ENCODE measurements at regions not wholly inside any gene's neighbourhood (a gene's known extent, or its start where the extent isn't known, plus 50 kb on each side); places are given as distances from the start of the nearest gene placed in this dataset.

DNA sequence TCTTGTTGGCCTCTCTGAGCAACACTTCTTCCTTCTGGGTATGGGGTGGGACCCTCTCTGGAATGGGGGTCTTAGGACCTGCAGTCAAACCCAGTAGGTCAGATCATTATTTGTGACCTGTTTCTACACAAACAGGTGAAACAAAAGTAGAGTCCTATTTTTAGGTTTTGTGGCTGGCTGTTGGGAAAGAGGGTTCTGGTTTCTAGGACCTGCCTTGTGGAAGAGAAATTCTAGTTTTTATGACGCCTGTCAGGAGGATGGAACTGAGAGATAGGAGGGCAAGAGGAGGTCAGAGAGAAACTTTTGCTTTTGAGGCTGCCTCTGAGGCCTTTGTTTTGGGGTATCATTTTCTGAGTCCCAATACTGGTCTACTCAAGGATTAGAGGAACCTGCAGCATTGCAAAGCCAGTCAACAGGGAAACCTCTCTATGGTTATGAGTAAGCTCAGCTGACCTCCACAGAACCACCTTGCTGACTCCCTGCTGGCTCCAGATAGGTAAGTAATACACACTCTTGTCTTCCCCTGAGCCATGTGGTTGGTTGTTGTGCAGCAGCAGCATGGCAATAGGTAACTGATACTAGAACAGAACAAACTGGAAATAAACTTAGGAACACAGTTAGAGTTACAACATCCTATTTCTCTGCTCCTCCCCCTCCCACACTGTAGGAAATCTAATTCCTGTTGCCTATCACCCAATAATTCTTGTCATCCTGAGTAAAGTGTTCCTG lies 114.7 kb upstream of the VCX3B start:
- Histone ChIP-seq H3K36me3 (no peaks in the 10 kb centered on the region), H3K27me3 (no peaks in the 10 kb centered on the region), H3K27ac (no peak overlapping the region), H3K4me1 (no peaks in the 10 kb centered on the region), H3K9me3 (no peaks in the 10 kb centered on the region), H3K4me3 (no peak overlapping the region)
- intact Hi-C loops (cut with DNase I), result no loop called here
- 70% methylated on average over 1 of the region's 1 CpG; no CpG with 5 or more reads in 1 of the 2 donors for WGBS, 2 donors
- no peak for DNase-seq
- TF ChIP-seq POLR2A (IDR thresholded peaks at IDR 0.05), result no peak
- TF ChIP-seq, protein P1, sequence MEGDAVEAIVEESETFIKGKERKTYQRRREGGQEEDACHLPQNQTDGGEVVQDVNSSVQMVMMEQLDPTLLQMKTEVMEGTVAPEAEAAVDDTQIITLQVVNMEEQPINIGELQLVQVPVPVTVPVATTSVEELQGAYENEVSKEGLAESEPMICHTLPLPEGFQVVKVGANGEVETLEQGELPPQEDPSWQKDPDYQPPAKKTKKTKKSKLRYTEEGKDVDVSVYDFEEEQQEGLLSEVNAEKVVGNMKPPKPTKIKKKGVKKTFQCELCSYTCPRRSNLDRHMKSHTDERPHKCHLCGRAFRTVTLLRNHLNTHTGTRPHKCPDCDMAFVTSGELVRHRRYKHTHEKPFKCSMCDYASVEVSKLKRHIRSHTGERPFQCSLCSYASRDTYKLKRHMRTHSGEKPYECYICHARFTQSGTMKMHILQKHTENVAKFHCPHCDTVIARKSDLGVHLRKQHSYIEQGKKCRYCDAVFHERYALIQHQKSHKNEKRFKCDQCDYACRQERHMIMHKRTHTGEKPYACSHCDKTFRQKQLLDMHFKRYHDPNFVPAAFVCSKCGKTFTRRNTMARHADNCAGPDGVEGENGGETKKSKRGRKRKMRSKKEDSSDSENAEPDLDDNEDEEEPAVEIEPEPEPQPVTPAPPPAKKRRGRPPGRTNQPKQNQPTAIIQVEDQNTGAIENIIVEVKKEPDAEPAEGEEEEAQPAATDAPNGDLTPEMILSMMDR (IDR thresholded peaks at IDR 0.05), result no peak

DNA sequence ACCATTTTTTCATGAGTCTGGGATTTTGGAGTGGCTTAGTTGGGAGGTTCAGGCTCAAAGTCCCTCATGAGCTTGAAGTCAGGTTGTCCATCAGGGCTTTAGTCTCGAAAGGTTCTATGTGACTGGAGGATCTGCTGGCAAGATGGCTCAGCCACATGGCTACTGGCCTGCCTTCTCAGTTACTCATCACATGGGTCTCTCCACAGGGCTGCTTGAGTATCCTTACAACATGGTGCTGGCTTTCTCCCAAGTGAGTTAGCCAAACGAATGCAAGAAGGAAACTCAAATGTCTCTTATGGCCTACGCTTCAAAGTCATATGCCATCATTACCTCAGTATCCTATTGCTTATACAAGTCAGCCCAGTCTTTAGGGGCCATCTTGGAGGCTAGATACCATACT lies 106.3 kb upstream of the VCX3B start:
- intact Hi-C loops (cut with DNase I), result no loop called here
- Histone ChIP-seq H3K36me3 (no peaks in the 10 kb centered on the region), H3K27ac (no peak overlapping the region), H3K4me3 (no peak overlapping the region), H3K9me3 (no peaks in the 10 kb centered on the region), H3K27me3 (no peaks in the 10 kb centered on the region), H3K4me1 (no peaks in the 10 kb centered on the region)
- WGBS, 2 donors, result 81% methylated on average over 2 of the region's 3 CpGs; no CpG with 5 or more reads in 1 of the 2 donors
- DNase-seq, result no peak
- TF ChIP-seq, protein P1 (IDR thresholded peaks at IDR 0.05), result no peak
- no peak for TF ChIP-seq POLR2A (IDR thresholded peaks at IDR 0.05)

DNA sequence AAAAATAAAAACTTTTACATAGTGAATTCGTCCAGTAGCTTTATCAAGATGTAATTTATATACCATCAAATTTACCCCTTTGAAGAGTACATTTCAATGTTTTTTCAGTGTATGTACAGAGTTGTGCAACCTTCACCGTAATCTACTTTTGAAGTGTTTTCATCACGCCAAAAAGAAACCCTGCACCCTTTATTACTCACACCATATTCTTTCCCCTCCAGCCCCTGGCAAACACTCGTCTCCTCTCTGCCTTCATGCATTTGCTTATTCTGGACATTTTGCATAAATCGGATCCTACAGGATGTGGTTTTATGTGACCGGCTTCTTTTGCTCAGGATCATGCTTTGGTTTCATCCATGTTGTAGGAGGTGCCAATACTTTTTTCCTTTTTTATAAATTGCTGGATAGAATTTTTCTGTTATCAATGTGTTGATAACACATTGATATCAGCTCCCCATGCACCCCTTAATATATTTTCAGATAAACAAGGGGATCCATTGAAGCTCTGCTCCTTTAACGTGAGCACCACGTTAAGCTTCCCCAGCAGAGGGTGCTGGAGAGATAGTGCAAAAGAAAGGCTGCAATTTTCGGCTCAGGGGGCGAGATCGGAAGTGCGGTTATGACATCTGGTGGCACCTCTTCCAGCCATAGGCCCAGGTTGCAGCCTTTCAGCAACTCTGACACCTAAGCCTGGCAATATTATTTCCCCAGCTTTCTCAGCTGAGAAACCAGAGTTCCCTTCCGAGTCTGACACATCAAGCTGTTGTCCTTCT lies 100.1 kb upstream of the VCX3B start:
- TF ChIP-seq POLR2A (IDR thresholded peaks at IDR 0.05), result no peak
- TF ChIP-seq, protein P1 (IDR thresholded peaks at IDR 0.05), result peak in 4 of 6 experiments; percentile 14 to 52 (median 28)
- intact Hi-C loops (cut with DNase I), result loop anchor here (10.0 kb wide), 1 partner anchor 370 kb away; the partner anchor contains the start of gene ANOS1
- no peak overlapping the region for H3K27ac ChIP-seq
- H3K36me3 ChIP-seq, result no peaks in the 10 kb centered on the region
- no peaks in the 10 kb centered on the region for H3K4me1 ChIP-seq
- H3K9me3 ChIP-seq, result no peaks in the 10 kb centered on the region
- H3K27me3 ChIP-seq, result no peaks in the 10 kb centered on the region
- WGBS, 2 donors, result 33 to 45% methylated on average over 7 to 13 of the region's 13 CpGs
- H3K4me3 ChIP-seq, result no peak overlapping the region
- DNase-seq, result no peak

DNA sequence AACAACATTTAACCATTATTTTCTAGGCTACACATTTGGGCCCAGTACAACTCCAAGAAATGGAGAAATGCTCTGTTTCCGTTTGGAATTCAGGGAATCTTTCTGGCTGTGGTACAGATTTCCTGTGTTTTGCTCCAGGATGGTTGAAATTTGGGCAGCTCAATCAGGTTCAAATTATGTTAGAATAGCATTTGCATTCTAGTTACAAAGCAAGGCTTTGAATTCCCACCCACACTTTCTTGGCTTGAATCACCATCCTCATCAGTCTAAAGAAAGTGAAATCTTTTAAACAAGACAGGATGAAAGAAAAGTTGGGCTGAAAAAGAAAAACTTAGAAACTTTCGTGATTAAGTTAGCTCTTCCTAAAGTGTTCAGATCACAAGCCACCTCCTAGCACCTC lies 98.1 kb upstream of the VCX3B start:
- Histone ChIP-seq H3K9me3 (no peaks in the 10 kb centered on the region), H3K36me3 (no peaks in the 10 kb centered on the region), H3K27ac (no peak overlapping the region), H3K4me1 (no peaks in the 10 kb centered on the region), H3K4me3 (no peak overlapping the region), H3K27me3 (no peaks in the 10 kb centered on the region)
- 30 to 46% methylated on average over 2 of the region's 2 CpGs for WGBS, 2 donors
- intact Hi-C loops (cut with DNase I), result loop anchor here (10.0 kb wide), 1 partner anchor 368 kb away; the partner anchor contains the start of gene ANOS1
- TF ChIP-seq, protein P1 (IDR thresholded peaks at IDR 0.05), result no peak
- TF ChIP-seq POLR2A (IDR thresholded peaks at IDR 0.05), result no peak
- no peak for DNase-seq
